D341Med (cell line): ENCODE measurements at regions not wholly inside any gene's neighbourhood (a gene's known extent, or its start where the extent isn't known, plus 50 kb on each side); places are given as distances from the start of the nearest gene placed in this dataset.
A peak's percentile ranks its signal among the peaks of the same experiment; 100 is the strongest.

ENCODE experiments used
- DNase-seq: peaks from one replicate; pipeline ENCODE4 v3.0.0; 2012; ENCODE audit warnings: low spot score

GRCh38 chr6:27052731-27053082 is 194.8 kb upstream of the PRSS16 start:
- DNase-seq: no peak

GRCh38 chr6:27053738-27054137 is 193.8 kb upstream of the PRSS16 start:
- no peak for DNase-seq

GRCh38 chr6:27056615-27057014 is 190.9 kb upstream of the PRSS16 start:
- no peak for DNase-seq

GRCh38 chr6:27059621-27060425 is 187.7 kb upstream of the PRSS16 start:
- no peak for DNase-seq

- peak; percentile 39 for DNase-seq
Observed at GRCh38 chr6:27061235-27061993, 186.1 kb upstream of the PRSS16 start.

- no peak for DNase-seq
Observed at GRCh38 chr6:27062755-27063154, 184.7 kb upstream of the PRSS16 start.

- DNase-seq: no peak
Observed at GRCh38 chr6:27065183-27065582, 182.3 kb upstream of the PRSS16 start.

- DNase-seq: no peak
Observed at GRCh38 chr6:27066381-27066780, 181.1 kb upstream of the PRSS16 start.

- DNase-seq: no peak
Observed at GRCh38 chr6:27066802-27067201, 180.7 kb upstream of the PRSS16 start.

- DNase-seq: no peak
Observed at GRCh38 chr6:27073441-27073840, 174.1 kb upstream of the PRSS16 start.

GRCh38 chr6:27076116-27076515 is 171.4 kb upstream of the PRSS16 start:
- no peak for DNase-seq

- peak; percentile 60 for DNase-seq
Observed at GRCh38 chr6:27078734-27079357, 168.7 kb upstream of the PRSS16 start.

- no peak for DNase-seq
Observed at GRCh38 chr6:27081188-27081587, 166.3 kb upstream of the PRSS16 start.

GRCh38 chr6:27081931-27082330 is 165.6 kb upstream of the PRSS16 start:
- DNase-seq: no peak

- no peak for DNase-seq
Observed at GRCh38 chr6:27088068-27088467, 159.4 kb upstream of the PRSS16 start.

GRCh38 chr6:27091661-27092315 is 155.7 kb upstream of the PRSS16 start:
- DNase-seq: peak; percentile 77

- DNase-seq: no peak
Observed at GRCh38 chr6:27092316-27092692, 155.2 kb upstream of the PRSS16 start.

- DNase-seq: no peak
Observed at GRCh38 chr6:27095914-27096313, 151.6 kb upstream of the PRSS16 start.

GRCh38 chr6:27096834-27097511 is 150.5 kb upstream of the PRSS16 start:
- DNase-seq: no peak

GRCh38 chr6:27098956-27099355 is 148.5 kb upstream of the PRSS16 start:
- no peak for DNase-seq

- no peak for DNase-seq
Observed at GRCh38 chr6:27100921-27101320, 146.6 kb upstream of the PRSS16 start.

GRCh38 chr6:27101824-27102223 is 145.7 kb upstream of the PRSS16 start:
- DNase-seq: no peak
